ENCODE measurements at regions not wholly inside any gene's neighbourhood (a gene's known extent, or its start where the extent isn't known, plus 50 kb on each side); places are given as distances from the start of the nearest gene placed in this dataset.
"Not testable (repeated sequence)": the region's sequence is repeated elsewhere in the genome, so short reads cannot be mapped to it uniquely, and the experiment has no call there.

DNA sequence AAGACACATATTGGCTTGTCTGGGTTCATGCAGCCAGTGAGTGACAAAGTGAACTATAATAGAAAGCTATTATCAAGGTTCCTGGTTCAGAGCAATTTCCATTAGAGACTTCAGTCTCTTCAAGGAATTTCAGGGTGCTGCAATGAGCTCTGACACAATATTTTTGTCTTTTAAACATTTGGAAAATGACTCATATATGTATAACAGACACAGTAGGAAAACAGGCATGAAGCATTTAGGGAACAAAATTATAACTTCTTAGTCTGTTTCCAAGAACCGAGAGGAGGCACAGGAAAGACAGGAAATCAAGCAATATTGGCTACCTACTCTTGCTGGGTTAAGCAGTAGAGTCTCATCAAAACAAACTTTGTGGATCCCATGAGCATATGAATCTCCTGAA lies 170.4 kb downstream of the PTPRC start:
- no peak for DNase-seq

DNA sequence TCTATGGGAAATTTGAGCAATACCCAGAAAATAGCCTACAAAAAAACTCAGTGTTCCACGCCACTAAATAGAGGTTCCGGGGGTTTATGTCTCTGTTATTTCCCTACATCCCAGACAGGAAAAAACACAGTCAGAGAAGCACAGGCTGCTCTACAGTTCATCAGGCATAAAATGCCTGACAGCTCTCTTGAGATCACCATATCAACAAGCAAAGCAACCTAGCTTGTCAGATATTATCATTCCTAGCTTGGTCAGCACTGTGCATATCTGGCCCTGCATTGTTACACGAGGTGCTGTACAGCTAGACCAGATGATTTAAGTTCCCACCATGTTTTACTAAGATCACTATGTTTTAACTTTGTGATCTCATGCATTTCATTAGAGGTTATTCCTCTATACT lies 172.6 kb downstream of the PTPRC start:
- no peak for DNase-seq

DNA sequence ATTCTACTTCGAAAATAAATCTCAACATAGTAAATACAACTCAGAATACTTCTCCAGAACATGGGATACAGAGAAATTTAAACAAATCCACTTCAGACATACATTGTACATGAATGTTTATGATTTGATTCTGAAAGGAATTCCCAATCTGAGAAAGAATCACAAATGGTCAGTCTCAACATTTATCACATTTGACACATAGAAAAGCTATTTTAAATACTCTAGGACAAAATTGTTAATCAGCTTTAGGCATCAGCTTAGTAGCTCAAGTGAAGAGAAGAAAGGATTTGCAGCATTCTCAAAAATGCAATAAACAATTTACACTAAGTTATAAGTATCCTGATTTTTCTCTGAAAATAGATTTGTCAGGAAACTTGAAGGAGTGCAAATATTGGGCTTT lies 184.8 kb downstream of the PTPRC start:
- DNase-seq: no peak

DNA sequence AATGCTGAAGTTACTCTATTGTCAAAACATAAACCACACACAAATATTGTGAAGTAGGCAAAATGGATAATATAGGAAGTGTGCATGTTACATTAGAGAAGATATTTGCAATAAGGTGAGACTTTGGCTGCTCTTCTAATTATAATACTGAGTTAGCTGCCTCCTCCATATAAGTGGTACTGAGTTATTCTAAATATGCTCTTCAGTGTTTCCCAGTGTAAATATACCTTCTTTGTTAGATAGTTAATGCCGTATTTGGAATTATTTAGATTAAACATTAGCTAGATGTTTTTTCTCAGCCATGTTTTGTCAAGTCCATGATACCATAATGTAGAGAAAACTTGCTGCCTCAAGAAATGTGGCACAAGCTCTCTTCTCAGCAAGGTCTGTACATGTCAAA lies 186.4 kb downstream of the PTPRC start:
- DNase-seq: no peak

DNA sequence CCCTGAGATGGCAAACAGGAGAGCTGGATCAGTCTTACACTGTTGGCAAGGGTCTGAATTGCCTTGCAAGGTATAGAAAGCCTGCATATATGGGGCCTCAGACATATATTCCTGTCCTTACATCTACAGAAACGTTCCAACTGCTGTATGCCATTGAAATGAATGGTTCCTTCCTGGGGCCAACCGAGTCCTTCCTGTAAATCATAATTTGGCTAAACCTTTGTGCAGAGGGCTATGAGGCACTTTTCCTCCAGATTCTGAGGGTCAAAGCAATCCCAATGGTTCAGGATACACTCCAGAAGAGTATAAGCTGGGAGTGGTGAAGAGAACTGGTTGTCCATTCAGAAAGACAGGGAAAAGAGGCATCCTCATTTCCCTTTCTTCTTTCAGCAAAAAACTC lies 190.5 kb downstream of the PTPRC start:
- DNase-seq: no peak

DNA sequence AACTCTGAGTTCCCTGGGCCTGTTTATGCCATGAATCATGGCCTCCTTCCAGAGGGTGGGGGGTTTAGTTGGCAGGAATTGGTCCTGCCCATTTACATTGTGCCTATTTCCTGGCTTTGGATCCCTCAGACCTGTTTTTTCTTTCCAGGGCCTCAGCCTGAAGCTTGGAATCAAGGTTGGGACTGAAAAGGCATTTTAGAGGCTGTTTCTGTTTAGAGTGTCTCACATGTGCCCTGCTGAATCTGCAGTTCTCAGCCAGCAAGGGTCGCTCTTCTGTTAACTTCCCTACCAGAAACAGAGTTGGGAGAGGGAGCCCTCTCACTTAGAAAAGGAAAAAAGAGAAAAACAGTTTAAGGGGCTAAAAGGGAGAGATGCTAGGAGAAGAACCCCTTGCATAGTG lies 191.1 kb downstream of the PTPRC start:
- no peak for DNase-seq

DNA sequence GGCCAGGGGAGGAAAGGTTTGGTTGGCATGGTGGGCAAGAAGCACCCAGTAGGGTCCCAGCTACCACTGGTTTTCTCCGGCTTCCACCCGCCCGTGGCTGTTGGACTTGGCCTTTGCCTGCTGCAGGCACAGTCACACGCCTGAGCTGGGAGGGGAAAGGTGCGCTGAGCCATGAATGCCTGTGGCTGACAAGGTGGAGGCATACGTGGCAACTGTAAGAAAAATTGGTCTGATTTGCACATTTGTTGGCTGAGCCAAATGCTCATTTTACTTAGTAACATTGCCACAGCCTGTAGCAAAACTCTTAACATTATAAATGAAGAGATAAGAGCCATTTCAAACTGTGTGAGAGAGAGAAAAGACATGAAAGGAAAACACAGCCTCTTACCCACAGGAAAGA lies 191.6 kb downstream of the PTPRC start:
- no peak for DNase-seq

DNA sequence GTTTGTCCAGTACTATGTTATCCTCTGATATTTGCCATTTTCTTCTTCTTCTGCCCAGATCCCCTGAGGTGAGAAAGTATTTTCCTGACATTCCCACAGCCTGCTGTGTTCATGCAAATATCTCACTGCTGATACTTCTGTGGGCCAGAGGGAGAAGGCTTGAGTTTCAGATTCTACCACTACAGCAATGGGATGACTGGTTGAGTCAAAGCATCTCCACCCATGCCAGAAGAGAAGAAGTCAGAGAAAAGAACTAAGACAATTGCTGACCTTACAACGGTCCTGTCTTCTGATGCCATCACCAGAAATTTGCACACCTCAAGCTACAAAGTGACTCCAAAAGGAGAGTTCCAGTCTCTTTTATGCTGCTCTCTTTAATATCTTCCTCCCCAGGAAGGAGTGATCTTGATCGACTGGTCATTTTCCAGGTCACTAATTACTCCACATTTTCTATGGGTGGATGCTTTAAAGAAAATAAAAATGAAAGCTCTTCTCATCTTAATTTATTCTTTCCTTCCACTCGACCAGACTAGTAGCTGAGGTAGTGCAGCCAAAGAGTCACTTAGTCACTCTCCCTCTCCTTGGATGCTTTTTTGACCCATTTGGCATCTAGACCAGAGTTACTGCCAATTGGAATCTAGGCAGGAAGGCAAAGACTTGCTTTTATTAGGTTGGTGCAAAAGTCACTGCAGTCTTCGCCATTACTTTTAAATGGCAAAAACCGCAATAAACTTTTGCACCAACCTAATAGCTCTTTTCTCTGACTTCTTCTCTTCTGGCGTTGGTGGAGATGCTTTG lies 195.1 kb downstream of the PTPRC start:
- DNase-seq: no peak

DNA sequence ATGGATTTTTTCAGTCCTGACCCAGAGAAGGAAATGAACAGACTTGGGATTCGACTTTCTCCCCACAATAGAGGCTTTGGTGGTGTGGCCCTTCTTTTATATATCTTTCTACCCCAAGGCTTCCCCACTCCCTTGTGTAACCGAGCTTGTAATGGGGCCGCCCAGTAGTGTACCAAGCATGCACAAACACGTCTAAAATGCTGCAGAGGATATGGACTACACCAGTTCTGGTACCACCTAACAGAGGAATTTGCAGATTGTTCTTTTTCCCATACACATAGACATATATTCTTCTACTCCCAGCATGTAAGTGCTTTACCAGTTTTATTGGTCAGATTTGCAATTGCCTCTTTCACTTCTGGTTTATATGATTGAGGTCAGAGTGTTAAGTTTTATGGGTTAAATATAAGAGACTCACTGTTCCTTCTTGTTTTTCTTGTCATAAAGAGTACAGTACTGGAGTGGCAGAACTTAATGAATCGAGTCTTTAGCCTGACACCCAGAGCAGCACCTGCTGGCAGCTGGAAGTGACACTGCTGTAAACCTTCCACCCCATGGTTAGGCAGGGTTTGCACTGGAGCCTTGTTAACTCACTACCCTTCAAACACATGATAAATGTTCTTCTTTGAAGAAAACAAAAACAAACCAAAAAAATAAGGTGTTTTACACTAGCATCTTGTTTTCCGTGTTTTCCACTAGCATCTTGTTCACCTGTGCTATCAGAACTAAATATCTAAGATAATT lies 198.6 kb downstream of the PTPRC start:
- DNase-seq: no peak

DNA sequence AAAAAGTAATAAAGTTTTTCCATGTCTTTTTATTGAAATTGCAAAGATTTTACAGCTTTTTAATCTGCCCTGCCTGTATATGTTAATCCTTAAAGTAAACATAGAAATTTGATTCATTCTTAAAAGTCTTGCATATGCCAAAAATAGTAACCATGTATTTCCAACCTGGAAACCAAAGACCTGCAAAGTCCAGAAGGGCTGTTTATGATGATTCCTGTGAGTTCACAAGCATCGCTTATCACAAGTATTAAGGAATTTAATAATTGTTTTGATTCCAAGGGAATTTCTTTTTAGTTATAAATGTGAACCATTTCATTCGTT lies 199.1 kb downstream of the PTPRC start:
- no peak for DNase-seq

DNA sequence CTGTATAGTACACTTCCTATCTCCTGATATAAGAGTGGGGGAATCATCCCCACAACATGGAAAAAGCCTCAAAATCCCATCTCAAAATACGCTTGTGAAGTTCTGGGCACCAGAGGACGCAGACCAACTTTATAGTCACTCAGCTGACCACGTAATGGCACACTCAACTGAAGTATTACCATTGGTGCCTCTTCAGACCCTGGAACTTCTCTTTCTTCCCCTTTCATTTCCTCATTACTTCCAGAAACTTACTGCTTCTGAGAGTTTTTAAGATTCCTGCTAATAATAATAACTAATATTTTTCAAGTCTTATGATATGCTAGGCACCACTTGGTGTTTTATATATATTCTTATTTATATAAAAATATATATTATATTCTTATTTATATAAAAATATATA lies 202.6 kb downstream of the PTPRC start:
- DNase-seq: no peak

DNA sequence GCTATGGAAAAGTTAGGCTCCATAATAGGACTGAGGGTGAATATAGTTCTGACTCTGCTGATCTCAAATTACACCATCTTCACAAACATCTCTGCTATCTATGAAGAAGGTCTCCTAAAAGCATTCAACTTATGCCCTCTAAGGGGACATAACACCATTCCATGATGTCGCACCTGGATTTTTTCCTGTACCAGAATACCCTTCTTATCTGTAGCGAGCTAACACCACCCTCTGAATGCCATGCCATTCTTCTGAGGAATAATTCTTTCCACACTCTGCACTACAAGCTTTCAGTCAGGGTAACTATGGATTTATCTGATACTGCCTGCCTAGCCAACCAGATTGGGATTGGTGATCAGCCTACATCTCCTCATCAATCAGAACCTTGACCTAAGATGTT lies 203.8 kb downstream of the PTPRC start:
- no peak for DNase-seq

DNA sequence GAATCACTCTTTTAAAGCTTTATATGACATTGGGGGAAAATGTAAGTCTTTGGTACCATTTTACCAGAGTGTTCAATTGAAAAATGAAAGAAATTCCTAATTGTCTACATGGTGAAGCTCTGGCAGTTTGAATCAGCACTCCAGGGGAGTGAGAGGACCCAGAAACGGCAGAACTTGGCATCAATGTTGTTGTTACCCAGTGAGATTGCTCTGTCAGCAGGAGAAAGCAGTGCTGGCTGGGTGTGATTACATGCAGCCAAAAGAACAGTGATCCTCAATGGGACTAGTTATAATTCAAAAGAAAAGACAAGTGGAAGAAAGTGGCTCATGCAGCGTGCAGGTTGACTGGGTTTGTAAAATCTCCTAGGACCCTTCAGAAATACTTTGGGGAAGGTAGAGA lies 206.4 kb downstream of the PTPRC start:
- DNase-seq: no peak

DNA sequence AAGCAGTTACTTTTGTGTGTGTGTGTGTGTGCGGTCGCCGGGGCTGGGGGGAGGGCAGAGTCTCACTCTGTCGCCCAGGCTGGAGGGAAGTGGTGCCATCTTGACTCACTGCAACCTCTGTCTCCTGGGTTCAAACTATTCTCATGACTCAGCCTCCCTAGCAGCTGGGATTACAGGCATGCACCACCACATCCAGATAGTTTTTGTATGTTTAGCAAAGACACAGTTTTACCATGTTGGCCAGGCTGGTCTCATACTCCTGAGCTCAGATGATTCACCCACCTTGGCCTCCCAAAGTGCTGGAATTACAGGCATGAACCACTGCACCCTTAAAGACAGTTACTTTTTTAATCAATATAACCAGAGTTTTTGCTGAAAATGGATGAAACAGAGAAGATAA lies 207.0 kb downstream of the PTPRC start:
- DNase-seq: no peak

DNA sequence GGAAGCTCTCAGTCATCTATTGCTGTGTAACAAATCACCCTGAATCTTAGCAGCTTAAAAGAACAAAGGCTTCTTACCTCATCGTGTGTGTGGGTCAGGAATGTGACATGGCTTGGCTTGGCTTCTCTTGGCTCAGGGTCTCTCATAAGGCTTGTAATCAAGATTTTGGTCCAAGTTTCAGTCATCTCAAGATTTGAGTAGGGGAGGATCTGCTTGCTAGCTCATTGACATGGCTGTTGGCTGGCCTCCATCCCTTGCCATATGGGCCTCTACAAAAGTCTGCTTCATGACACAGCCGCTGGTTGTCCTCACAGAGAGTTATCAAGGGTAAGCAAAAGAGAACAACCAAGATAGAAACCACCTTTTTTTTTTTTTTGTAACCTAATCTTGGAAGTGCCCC lies 207.7 kb downstream of the PTPRC start:
- no peak for DNase-seq

DNA sequence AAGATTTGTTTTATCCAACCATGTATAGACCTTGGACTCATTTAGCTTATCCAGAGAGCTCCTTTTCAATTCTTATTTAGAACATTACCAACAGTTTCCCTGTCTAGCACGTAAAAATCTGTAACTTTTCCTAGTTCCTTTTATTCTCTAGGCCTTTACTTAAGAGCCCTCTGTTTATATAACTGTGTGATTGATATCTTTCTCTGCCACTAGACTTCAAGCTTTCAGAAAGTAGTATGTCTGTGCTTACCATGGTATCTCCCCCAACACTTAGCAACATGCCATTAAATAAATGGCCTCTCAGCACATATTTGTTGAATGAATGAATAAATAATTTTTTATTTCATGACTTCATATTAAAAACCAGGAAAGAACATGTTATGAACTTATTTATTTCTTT lies 209.4 kb downstream of the PTPRC start:
- DNase-seq: no peak

DNA sequence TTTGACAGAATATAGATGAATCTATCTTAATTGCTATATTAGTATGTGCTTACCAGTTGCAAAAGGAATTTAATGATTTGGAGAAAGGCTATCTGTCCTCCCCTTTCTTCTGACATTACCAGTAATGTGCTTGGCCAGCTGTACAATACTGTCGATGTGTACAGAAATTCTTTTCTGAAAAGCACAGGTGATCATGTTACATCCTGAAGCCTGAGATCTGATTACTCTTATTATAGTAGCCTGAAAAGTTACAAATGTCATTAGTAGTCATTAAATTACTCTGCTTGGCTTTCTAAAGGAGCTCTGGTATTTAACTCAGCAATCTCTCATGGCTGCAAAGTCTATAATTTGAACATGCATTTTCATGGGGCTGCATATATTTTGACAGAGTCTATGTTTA lies 209.8 kb downstream of the PTPRC start:
- no peak for DNase-seq

DNA sequence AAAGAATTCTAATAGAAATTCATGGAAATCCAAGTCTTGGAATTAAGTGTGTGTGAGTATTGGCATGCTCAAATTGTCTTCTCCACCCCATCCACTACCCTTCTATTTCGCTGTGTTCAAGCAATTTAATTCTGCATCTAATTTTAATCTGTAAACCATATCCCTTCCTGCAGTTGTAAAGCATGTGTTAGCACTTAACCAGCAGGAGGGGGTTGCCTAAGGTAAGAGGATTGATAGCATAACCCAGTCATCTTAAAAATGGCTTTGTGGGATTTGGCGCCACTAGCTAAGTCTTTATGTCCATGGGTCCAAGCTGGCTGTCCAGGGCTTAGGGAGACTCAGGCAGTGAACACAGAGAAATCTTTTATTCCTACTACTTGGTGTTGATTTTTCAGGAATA lies 210.3 kb downstream of the PTPRC start:
- DNase-seq: no peak

DNA sequence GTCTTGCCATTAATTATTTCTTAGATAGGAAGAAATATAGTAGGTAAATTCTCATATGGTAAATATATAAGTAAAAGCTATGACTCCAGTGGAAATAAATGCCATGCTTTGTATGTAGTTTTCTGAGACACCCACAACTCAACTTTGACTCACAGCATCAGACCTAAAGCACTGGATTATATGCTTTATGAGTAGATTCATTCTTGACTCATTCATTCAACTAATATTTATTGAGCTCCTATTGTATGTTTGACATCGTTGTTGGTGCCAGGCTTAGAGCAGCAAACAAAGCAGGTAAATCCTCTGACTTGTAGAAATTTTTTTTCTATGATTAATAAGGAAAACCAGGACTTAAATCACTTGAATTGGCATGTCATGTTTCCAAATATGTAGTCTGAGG lies 211.4 kb downstream of the PTPRC start:
- no peak for DNase-seq

DNA sequence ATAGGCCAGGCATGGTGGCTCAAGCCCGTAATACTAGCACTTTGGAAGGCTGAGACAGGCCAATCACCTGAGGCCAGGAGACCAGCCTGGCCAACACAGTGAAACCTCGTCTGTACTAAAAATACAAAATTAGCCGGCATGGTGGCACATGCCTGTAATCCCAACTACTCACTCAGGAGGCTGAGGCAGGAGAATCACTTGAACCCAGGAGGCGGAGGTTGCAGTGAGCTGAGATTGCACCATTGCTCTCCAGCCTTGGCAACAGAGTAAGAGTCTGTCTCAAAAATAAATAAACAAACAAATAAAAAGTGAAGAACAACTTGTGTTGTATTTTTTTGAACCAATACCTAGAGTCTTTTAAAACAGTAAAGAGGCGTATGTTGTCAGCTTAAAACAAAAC lies 212.1 kb downstream of the PTPRC start:
- not testable (repeated sequence) for DNase-seq

DNA sequence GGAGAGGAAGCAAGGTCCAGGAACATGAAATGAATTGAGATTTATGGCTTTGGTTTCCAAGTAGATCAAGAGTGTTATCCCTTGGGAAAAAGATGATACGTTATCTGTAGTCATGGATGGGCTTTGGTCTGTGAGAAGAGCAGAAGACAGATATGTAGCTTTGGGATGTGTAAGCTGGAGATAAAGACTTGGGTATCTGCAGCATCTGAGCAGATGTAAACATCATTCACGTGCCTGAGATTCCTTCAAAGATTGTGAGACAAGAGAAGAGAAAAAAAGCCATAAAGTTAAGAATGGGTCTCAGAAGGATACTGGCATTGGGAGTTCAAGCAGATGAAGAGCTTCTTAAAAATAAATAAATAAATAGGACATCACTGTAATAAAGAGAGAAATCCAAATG lies 217.8 kb downstream of the PTPRC start:
- DNase-seq: no peak

DNA sequence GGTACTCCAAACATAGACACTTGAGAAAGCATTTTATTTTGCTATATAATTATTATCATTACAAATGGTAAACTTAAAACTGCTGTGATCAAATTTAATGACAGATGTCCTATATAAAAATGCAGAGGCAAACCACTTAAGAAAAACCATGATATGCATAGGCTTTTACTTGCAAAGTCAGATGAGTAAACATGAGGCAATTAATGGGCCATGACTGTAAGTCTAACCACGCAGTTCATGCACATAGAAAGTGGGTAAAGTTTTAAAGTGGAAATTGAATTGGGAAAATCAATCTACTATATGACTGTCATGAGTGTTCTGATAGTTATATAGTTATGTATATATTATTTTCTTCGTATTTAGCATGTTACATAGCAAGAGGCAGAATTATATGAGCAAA lies 219.2 kb downstream of the PTPRC start:
- no peak for DNase-seq

DNA sequence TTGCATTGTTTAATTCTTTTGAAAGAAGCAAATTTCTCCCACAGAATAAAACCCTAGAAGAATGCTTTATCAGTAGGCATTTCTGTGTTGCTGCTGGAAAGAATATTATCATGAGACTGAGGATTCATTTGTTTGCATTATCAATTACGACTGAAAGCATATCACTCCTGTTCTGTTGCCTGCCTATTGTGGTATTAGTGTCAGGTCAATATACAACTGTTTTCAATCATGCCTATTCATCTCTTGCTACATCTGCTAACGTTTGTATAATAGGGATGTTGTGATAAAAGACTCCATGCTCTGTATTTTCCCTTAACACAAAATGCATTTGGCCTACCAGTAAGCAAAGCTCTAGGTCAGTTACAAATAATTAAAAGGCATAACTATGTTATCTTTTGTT lies 221.5 kb downstream of the PTPRC start:
- no peak for DNase-seq

DNA sequence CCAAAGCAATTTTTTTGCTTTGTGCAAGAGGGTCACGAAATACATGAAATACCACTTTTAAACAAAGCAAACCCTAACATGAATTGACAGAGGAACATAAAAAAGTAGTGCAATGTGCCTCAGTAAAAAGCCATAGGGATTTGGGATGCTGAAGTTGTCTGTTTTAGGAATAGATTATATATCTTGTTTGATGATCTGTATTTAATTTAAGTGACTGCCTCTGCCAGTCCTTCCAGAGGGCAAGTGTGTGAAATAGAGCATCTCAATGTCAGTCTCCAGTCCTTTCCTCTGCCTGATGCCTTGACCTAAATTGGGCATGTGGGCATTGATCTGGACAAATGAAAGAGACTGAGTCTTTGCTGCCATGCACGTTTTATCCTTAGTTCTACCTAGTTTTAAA lies 222.8 kb downstream of the PTPRC start:
- no peak for DNase-seq

DNA sequence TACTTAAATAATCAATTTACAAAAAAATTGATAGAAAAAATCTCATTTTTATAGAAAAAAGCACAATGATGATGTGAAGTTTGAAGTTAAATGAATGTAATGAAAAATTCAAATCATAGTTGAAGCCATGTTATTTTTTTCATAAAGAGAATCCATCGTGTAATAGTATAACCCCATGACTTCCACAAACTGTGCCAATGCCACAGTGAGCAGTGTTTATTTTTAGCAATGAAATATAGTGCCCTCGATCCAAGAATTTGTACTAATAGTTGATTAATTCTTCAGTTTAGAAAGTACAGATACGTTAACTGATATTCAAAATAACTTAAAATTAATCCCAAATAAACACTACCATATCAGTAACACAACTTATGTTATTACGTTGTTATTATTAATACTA lies 225.9 kb downstream of the PTPRC start:
- DNase-seq: no peak
